ENCODE measurements at regions not wholly inside any gene's neighbourhood (a gene's known extent, or its start where the extent isn't known, plus 50 kb on each side); places are given as distances from the start of the nearest gene placed in this dataset.

DNA sequence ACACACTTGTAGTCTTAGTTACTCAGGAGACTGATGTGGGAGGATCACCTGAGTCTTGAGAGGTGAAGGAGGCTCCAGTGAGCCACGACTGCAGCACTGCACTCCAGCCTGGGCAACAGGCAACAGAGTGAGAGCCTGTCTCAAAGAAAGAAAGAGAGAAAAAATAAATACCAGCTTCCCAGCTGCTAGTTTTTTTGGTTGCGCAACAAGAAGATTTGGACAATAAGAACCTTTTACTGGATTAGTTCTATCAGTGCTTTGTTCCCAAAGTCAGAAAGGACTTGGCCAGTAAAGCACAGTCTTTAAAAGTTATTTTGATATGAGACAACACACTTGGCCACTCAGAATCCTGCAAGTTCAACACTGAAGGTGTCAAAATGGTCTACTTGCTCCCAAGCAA lies 768.1 kb upstream of the LRFN5 start:
- no peaks in the 10 kb centered on the region for H3K36me3 Mint-ChIP-seq (ENCODE audit: insufficient read depth)
- DNase-seq (no peak), ATAC-seq (no peak)
- no peaks in the 10 kb centered on the region for H3K27me3 Mint-ChIP-seq (ENCODE audit: low read depth)
- no peak overlapping the region for H3K4me3 Mint-ChIP-seq
- H3K9me3 Mint-ChIP-seq = peaks cover 9% of the 10 kb centered on the region
- no peaks in the 10 kb centered on the region for H3K4me1 Mint-ChIP-seq (ENCODE audit: low read depth)

DNA sequence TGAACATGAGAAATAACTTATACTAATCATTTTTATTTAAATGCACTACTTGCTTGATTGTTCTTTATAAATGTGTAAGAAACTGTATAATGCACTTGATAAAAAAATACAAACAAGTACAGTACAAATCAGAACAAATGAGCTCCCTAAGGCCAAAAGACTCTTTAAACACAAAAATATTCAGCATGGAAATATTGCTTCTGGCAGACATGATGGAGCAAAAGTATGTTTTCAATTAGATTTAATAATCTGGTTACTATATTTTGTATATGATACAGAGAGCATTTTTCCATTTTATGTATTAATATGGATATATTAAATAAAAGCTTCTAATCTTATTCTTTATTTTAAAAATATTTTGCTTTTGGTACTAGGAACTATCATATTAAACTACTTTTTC lies 800.2 kb upstream of the LRFN5 start:
- Mint-ChIP-seq H3K9me3 (peaks cover 9% of the 10 kb centered on the region), H3K4me1 (ENCODE audit: low read depth) (no peaks in the 10 kb centered on the region), H3K4me3 (no peak overlapping the region), H3K27me3 (ENCODE audit: low read depth) (no peaks in the 10 kb centered on the region), H3K36me3 (ENCODE audit: insufficient read depth) (no peaks in the 10 kb centered on the region)
- ATAC-seq (no peak), DNase-seq (no peak)

DNA sequence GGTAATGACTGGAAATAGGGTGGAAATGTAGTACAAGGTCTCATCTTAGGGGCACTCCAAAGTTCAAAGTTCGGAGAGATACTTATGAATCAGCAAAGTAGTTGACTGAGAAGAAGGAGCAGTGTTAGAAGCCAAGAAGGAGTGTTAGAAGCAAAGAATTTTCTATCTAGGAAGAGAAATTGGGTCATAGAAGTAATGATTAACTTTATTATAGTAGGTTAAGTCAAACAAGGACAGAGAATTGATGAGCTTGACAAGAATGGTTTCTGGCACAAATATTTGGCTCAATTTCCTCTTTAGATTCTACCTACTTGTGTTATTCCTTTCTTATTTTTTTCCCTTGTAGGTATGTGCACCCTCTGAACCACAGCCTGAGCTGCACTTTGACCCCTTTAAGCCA lies 810.5 kb upstream of the LRFN5 start:
- no peak overlapping the region for H3K4me3 Mint-ChIP-seq
- no peaks in the 10 kb centered on the region for H3K36me3 Mint-ChIP-seq (ENCODE audit: insufficient read depth)
- no peaks in the 10 kb centered on the region for H3K4me1 Mint-ChIP-seq (ENCODE audit: low read depth)
- no peak for ATAC-seq
- peaks cover 15% of the 10 kb centered on the region for H3K9me3 Mint-ChIP-seq
- no peaks in the 10 kb centered on the region for H3K27me3 Mint-ChIP-seq (ENCODE audit: low read depth)
- no peak for DNase-seq

DNA sequence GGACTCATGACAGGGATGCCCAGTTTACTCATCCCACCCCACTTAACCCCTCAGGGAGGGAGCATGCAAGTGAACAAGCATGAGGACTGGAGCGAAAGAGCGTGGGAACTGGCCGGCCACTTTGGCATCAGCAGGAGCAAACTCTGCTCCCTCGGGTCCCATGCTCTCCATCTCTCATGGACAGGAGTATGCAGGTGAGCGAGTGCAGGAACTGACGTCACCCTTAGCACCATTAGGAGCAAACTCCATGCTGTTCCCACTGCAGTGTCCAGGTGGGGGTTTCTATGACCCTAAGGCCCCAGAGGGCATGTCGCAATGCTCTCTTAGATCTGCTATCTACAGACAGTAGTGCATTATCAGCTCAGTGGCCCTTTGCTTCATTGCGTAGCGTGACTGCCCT lies 821.8 kb upstream of the LRFN5 start:
- no peak overlapping the region for H3K4me3 Mint-ChIP-seq
- DNase-seq (no peak), ATAC-seq (no peak)
- no peaks in the 10 kb centered on the region for H3K4me1 Mint-ChIP-seq (ENCODE audit: low read depth)
- H3K27me3 Mint-ChIP-seq (ENCODE audit: low read depth) = no peaks in the 10 kb centered on the region
- no peaks in the 10 kb centered on the region for H3K36me3 Mint-ChIP-seq (ENCODE audit: insufficient read depth)
- H3K9me3 Mint-ChIP-seq = no peaks in the 10 kb centered on the region

DNA sequence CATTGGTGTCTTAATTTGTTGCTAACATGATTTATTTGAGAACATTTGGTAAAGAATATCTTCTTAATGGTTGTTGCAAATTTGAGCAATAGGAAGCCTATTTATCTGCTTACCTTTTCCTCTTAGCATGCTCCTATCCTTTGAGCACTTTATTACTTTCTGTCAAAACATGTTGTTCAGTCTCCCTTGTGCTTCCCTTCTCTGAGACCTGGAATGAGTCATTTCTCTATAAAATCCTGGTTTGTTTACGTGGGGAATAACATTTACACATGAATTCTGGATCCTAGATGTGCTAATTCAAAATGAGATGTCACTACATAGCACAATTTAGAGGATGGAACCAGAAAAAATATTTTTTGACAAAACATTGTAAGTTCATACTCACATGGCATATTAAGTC lies 844.0 kb upstream of the LRFN5 start:
- no peak for ATAC-seq
- no peaks in the 10 kb centered on the region for H3K4me1 Mint-ChIP-seq (ENCODE audit: low read depth)

DNA sequence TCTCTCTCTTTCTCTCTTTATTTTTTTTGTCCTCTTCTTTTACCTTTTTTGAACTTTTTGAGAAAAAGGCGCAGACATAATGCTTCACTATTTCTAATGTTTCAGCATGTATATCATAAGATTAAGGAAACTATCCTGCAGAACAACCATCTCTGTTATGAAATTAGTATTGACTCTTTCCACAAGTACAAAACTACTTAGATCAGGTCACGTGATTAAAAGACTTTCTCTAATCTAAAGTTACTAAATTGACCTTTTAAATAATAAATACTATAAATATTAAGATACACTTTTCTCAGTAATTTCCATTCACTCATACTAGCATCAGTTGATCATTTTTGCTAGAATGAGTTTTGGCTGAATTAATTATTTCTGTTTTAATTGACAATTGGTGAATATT lies 844.5 kb upstream of the LRFN5 start:
- DNase-seq (no peak), ATAC-seq (no peak)
- Mint-ChIP-seq H3K9me3 (peaks cover 4% of the 10 kb centered on the region), H3K4me1 (ENCODE audit: low read depth) (no peaks in the 10 kb centered on the region), H3K27me3 (ENCODE audit: low read depth) (no peaks in the 10 kb centered on the region), H3K36me3 (ENCODE audit: insufficient read depth) (no peaks in the 10 kb centered on the region), H3K4me3 (no peak overlapping the region)

More for the DNA sequence above, 844.0 kb upstream of the LRFN5 start:
- Mint-ChIP-seq H3K4me3 (no peak overlapping the region), H3K27me3 (ENCODE audit: low read depth) (no peaks in the 10 kb centered on the region), H3K36me3 (ENCODE audit: insufficient read depth) (no peaks in the 10 kb centered on the region), H3K9me3 (peaks cover 4% of the 10 kb centered on the region)
- DNase-seq = no peak

DNA sequence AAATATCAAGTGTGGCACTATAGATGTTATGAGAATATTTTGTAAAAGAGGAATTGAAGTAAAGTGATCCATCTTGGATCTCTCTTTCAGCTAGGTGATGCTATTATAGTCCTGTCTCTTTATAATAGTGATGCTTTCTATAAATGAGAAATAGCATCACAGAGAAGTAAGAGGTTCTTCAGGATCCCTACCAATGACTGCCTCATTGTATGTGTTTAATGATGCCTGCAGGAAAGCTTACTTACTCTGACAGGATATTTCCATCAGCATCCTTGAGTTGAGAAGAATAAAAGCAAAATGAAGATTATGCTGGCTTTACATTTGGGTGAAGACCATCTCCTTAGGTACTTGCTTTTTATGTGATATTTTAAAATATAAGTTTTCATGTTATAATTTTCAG lies 846.0 kb upstream of the LRFN5 start:
- ATAC-seq = no peak
- DNase-seq = no peak
- no peak overlapping the region for H3K4me3 Mint-ChIP-seq
- H3K27me3 Mint-ChIP-seq (ENCODE audit: low read depth) = no peaks in the 10 kb centered on the region
- peaks cover 7% of the 10 kb centered on the region for H3K9me3 Mint-ChIP-seq
- no peaks in the 10 kb centered on the region for H3K36me3 Mint-ChIP-seq (ENCODE audit: insufficient read depth)
- no peaks in the 10 kb centered on the region for H3K4me1 Mint-ChIP-seq (ENCODE audit: low read depth)

DNA sequence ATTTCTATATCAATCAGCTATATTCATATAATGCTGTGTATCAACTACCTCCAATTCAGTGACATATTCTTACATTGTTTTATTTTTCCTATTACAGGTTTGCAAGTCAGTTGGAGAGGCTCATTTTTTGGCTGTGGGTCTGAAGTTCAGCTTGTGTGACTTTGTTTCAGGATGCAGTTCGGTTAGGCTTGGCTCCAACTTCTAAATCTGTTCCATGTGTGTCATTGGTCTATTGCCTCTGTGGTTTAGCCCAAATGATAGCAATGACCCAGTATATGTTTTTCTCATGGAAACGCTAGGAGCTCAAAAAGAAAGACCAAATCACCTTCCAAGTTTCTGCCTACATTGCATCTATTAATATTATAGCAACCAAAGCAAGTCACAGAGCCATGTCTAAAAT lies 848.6 kb upstream of the LRFN5 start:
- no peak for DNase-seq
- Mint-ChIP-seq H3K27me3 (ENCODE audit: low read depth) (no peaks in the 10 kb centered on the region), H3K36me3 (ENCODE audit: insufficient read depth) (no peaks in the 10 kb centered on the region), H3K9me3 (peaks cover 13% of the 10 kb centered on the region), H3K4me1 (ENCODE audit: low read depth) (no peaks in the 10 kb centered on the region), H3K4me3 (no peak overlapping the region)
- ATAC-seq = no peak

DNA sequence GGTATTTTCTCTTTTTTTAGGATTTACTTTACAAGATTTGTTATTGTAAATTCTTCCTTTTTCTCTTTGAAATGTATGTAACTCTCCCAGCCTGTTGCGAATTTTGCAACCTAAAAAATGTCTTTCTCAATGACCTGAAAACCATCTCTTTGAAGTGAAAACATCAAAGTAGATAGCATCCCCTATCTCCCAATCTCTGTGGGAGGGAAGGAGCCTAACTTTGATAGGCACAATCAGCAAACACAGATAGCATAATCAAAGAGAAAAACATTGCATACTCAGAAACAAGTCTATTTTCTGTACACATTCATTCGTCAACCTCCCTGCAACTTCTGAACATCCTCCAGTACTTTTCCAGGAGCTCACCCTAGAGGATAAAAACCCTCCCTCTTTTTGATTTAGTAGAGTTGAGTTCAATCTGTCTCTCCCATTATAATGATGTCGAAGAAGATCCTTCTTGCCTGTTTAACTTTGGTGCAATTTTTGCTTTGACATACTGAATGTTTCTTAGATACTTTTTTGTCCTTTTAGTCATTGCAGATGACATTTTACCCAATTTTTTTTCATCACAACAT lies 849.2 kb upstream of the LRFN5 start:
- Mint-ChIP-seq H3K9me3 (peaks cover 13% of the 10 kb centered on the region), H3K4me3 (no peak overlapping the region), H3K27me3 (ENCODE audit: low read depth) (no peaks in the 10 kb centered on the region), H3K36me3 (ENCODE audit: insufficient read depth) (no peaks in the 10 kb centered on the region), H3K4me1 (ENCODE audit: low read depth) (no peaks in the 10 kb centered on the region)
- DNase-seq (no peak), ATAC-seq (no peak)

DNA sequence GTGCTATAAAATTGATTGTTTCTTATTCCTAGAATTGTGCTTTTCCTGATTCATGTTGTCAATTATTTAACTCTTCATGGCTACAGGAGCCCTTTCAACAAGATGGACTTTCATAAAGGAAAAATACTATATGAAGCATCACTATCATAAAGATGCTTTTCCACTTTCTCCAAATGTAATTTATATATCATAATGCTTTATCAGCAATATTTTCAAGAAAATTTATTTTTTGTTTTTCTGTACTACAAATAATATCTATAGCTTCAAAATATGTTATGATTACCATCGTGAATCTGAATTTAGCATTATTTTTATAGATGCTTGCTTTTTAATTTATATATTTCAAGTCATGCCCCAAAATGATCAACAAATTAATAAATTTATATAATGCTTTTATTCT lies 873.5 kb upstream of the LRFN5 start:
- no peak overlapping the region for H3K4me3 Mint-ChIP-seq
- H3K4me1 Mint-ChIP-seq (ENCODE audit: low read depth) = no peaks in the 10 kb centered on the region
- DNase-seq (no peak), ATAC-seq (no peak)
- no peaks in the 10 kb centered on the region for H3K36me3 Mint-ChIP-seq (ENCODE audit: insufficient read depth)
- no peaks in the 10 kb centered on the region for H3K27me3 Mint-ChIP-seq (ENCODE audit: low read depth)
- H3K9me3 Mint-ChIP-seq = peaks cover 15% of the 10 kb centered on the region

DNA sequence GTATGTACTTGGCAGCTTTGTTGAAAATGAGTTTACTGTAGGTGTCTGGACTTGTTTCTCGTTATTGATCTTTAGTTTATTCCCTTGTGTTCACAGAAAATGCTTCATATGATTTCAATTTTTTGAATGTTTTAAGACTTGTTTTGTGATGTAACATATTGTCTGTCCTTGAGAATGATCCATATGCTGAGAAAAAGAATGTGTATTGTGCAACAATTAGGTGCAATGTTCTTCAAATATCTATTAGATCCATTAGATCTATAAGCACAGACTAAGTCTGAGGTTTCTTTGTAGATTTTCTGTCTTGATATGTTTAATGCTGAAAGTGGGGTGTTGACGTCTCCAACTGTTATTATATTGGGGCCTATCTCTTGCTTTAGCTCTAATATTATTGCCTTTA lies 879.6 kb upstream of the LRFN5 start:
- DNase-seq (no peak), ATAC-seq (no peak)
- H3K4me1 Mint-ChIP-seq (ENCODE audit: low read depth) = no peaks in the 10 kb centered on the region
- H3K27me3 Mint-ChIP-seq (ENCODE audit: low read depth) = no peaks in the 10 kb centered on the region
- H3K9me3 Mint-ChIP-seq = peaks cover 28% of the 10 kb centered on the region
- H3K4me3 Mint-ChIP-seq = no peak overlapping the region
- H3K36me3 Mint-ChIP-seq (ENCODE audit: insufficient read depth) = no peaks in the 10 kb centered on the region

DNA sequence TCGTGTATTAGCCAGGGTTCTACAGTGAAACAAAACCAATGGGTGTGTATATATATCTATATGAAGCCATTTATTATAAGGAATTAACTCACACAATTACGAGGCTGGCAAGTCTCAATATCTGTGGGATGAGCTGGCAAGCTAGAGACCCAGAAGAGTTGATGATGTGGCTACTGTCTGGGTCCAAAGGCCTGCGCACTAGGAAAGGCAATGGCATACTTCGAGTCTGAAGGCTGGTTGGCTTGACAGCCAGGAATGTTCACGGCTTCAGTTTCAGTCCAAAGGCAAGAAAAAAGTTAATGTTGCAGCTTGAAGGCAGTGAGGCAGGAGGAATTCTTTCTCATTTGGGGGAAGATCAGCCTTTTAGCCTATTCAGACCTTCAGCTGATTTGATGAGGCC lies 893.3 kb upstream of the LRFN5 start:
- no peaks in the 10 kb centered on the region for H3K4me1 Mint-ChIP-seq (ENCODE audit: low read depth)
- peaks cover 15% of the 10 kb centered on the region for H3K9me3 Mint-ChIP-seq
- no peak overlapping the region for H3K4me3 Mint-ChIP-seq
- H3K36me3 Mint-ChIP-seq (ENCODE audit: insufficient read depth) = no peaks in the 10 kb centered on the region
- DNase-seq (no peak), ATAC-seq (no peak)
- H3K27me3 Mint-ChIP-seq (ENCODE audit: low read depth) = no peaks in the 10 kb centered on the region

DNA sequence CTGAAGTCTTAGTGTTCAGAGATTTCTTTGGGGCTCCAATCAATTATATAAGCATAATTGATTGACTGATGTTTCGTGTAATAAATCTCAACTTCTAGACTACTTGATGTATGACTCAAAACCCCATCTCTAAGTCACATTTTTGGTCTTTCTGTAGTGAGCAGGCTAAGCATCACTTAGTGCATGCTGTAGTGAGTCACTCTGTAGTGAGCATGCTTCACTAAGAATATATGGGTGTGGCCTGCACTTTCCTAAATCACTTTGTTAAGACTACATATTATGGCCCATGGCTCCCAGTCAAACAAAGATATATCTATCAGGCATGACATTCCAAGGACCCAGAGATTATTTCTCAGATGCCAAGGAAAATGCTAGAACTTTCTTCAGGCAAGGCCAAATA lies 909.4 kb upstream of the LRFN5 start:
- H3K27me3 Mint-ChIP-seq (ENCODE audit: low read depth) = no peaks in the 10 kb centered on the region
- DNase-seq (no peak), ATAC-seq (no peak)
- H3K36me3 Mint-ChIP-seq (ENCODE audit: insufficient read depth) = no peaks in the 10 kb centered on the region
- H3K9me3 Mint-ChIP-seq = no peaks in the 10 kb centered on the region
- no peaks in the 10 kb centered on the region for H3K4me1 Mint-ChIP-seq (ENCODE audit: low read depth)
- H3K4me3 Mint-ChIP-seq = no peak overlapping the region

DNA sequence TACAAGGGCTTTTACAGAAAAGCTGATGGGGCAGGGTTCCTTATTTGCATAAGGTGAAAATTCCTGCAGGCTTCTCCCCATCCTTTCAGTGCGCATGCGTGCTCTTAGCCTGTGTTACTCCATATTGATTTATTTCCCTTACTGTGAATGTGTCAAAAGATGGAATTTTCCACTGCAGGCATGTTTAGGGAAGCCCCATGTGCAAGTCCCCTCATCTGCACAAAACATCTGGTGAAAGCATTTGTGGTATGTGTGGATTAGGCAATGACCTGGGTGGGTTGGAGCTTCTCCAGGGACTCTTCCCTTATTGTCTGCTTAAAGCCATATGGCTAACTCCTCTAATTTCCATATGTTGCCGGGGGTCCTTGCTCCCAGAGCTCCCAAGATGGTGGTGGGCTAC lies 912.7 kb upstream of the LRFN5 start:
- no peak for DNase-seq
- Mint-ChIP-seq H3K36me3 (ENCODE audit: insufficient read depth) (no peaks in the 10 kb centered on the region), H3K4me1 (ENCODE audit: low read depth) (no peaks in the 10 kb centered on the region), H3K9me3 (peaks cover 3% of the 10 kb centered on the region), H3K27me3 (ENCODE audit: low read depth) (no peaks in the 10 kb centered on the region), H3K4me3 (no peak overlapping the region)
- no peak for ATAC-seq

DNA sequence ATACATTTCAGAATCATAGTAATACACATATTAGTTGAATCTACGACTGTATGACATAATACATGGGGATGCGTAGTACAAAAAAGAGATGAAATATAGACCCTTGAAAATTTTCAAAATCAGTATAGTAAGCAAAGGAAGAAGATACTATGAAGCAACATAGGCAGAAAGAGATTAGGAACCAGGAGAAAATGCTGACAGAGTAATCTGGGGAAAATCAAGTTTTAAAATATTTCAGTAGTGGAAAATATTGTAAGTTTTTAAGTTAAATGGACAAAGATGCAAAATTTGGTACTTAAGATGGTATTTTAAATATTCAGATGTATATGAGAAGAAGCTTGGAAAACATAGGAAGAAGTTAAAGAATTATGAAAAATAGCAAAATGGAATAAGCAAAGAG lies 915.6 kb upstream of the LRFN5 start:
- no peak for ATAC-seq
- H3K36me3 Mint-ChIP-seq (ENCODE audit: insufficient read depth) = no peaks in the 10 kb centered on the region
- H3K4me1 Mint-ChIP-seq (ENCODE audit: low read depth) = no peaks in the 10 kb centered on the region
- DNase-seq = no peak
- H3K27me3 Mint-ChIP-seq (ENCODE audit: low read depth) = no peaks in the 10 kb centered on the region
- H3K9me3 Mint-ChIP-seq = peaks cover 3% of the 10 kb centered on the region
- no peak overlapping the region for H3K4me3 Mint-ChIP-seq

DNA sequence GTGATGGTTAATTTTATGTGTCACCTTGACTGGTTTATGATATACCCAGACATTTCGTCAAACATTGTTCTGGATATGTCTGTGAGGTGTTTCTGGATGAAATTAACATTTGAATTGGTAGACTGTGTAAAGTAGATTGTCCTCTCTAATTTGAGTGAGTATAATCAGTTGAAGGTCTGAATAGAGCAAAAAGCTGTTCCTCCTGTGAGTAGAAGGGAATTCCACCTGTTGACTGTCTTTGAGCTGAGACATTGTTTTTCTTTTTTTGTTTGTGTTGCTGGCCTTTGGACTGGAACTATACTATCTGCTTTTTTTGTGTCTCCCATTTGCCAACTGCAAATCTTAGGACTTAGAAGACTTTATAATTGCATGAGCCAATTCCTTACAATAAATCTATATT lies 920.9 kb upstream of the LRFN5 start:
- Mint-ChIP-seq H3K27me3 (ENCODE audit: low read depth) (no peaks in the 10 kb centered on the region), H3K36me3 (ENCODE audit: insufficient read depth) (no peaks in the 10 kb centered on the region), H3K4me1 (ENCODE audit: low read depth) (no peaks in the 10 kb centered on the region), H3K9me3 (no peaks in the 10 kb centered on the region), H3K4me3 (no peak overlapping the region)
- ATAC-seq = no peak
- DNase-seq = no peak
